Right lobe of liver (tissue), 6 donors: ENCODE measurements at regions not wholly inside any gene's neighbourhood (a gene's known extent, or its start where the extent isn't known, plus 50 kb on each side); places are given as distances from the start of the nearest gene placed in this dataset.

ENCODE experiments used
- ATAC-seq, 4 donors: fragments of 200-7000 bp; cut with Tn5 transposase; one replicate each; pipeline ENCODE4 v1.9.1; 2020; ENCODE audit warnings: mild to moderate bottlenecking in 4 of 4, moderate library complexity in 4 of 4
- DNase-seq, 3 donors: peaks; one replicate each; pipeline ENCODE4 v3.0.0-alpha.2; 2020
- H3K27ac ChIP-seq, 3 donors: fragments of 200-600 bp; one replicate each; pipeline ENCODE4 v1.8.0; 2022
- H3K27me3 ChIP-seq, 2 donors: fragments of 200-600 bp; one replicate each; pipeline ENCODE4 v1.8.0; 2022
- H3K36me3 ChIP-seq, 4 donors: fragments of 200-600 bp; sonication (generic) in 1 of 4; one replicate each; pipeline versions ENCODE4 v1.5.1 to v1.8.0; 2017 to 2022; ENCODE audit warnings: control low read depth in 1 of 4
- H3K4me1 ChIP-seq, 4 donors: fragments of 200-600 bp; sonication (generic) in 1 of 4; one replicate each; pipeline versions ENCODE4 v1.5.1 to v1.8.0; 2017 to 2022; ENCODE audit warnings: control low read depth in 1 of 4
- H3K4me3 ChIP-seq, 3 donors: fragments of 200-600 bp; one replicate each; pipeline ENCODE4 v1.8.0; 2022
- H3K9me3 ChIP-seq, 4 donors: fragments of 200-600 bp; sonication (generic) in 1 of 4; one replicate each; pipeline versions ENCODE4 v1.5.1 to v1.8.0; 2017 to 2022; ENCODE audit warnings: control low read depth in 1 of 4
- POLR2A ChIP-seq: fragments of 450-650 bp; IDR thresholded peaks from one replicate; pipeline ENCODE4 v1.6.1; 2017; ENCODE audit warnings: antibody characterized with exemption, mild to moderate bottlenecking
- WGBS: methylation state at CpG from one replicate; pipeline ENCODE4 v1.1.6; 2018; ENCODE audit warnings: low coverage, low lambda C conversion rate; ENCODE audit not compliant: insufficient coverage; ENCODE audit errors: missing lambda C conversion rate; 5-methylcytosine and 5-hydroxymethylcytosine counted together
- intact Hi-C, 2 donors: fragments of 100-400 bp; cut with DNase I; formaldehyde crosslinking; loops; one replicate each; pipeline versions ENCODE4 v1.11.2 to v1.14.1; 2022
- TF ChIP-seq, protein P1 (sequence below), 4 donors: fragments of 200-600 bp in 3 of 4; fragments of 450-650 bp in 1 of 4; IDR thresholded peaks; one replicate each; pipeline versions ENCODE4 v1.5.1 to v1.8.0; 2016 to 2022; ENCODE audit warnings: antibody characterized with exemption in 4 of 4, mild to moderate bottlenecking in 2 of 4
- donor health status: DM: no; HTN: yes; CAD: no.
- donor health status: DM: no; HTN: no; CAD: no.
- donor health status: DM: no; HTN: no; CAD: no.
- donor health status: DM: no; HTN: yes; CAD: no.
- donor health status: DM: no; HTN: yes; CAD: no.

DNA sequence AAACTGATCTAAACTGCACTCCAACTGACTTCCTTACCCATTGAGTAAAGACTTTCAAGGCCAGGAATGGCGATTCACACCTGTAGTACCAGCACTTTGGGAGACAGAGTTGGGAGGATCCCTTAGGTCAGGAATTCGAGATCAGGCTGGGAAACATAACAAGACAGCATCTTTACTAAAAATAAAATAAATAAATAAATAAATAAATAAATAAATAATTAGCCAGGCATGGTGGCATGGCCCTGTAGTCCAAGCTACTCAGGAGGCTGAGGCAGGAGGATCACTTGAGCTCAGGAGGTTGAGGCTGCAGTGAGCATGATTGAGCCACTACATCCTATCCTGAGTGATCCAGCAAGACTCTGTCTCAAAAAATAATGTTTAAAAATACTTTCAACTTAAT is 148.4 kb downstream of the CEMIP2 start:
- TF ChIP-seq, protein P1, sequence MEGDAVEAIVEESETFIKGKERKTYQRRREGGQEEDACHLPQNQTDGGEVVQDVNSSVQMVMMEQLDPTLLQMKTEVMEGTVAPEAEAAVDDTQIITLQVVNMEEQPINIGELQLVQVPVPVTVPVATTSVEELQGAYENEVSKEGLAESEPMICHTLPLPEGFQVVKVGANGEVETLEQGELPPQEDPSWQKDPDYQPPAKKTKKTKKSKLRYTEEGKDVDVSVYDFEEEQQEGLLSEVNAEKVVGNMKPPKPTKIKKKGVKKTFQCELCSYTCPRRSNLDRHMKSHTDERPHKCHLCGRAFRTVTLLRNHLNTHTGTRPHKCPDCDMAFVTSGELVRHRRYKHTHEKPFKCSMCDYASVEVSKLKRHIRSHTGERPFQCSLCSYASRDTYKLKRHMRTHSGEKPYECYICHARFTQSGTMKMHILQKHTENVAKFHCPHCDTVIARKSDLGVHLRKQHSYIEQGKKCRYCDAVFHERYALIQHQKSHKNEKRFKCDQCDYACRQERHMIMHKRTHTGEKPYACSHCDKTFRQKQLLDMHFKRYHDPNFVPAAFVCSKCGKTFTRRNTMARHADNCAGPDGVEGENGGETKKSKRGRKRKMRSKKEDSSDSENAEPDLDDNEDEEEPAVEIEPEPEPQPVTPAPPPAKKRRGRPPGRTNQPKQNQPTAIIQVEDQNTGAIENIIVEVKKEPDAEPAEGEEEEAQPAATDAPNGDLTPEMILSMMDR (IDR thresholded peaks at IDR 0.05) = no peak
- no peaks in the 10 kb centered on the region for H3K4me1 ChIP-seq
- H3K27ac ChIP-seq = no peak overlapping the region
- intact Hi-C loops = loop anchor here in 1 of 2 donors (10.0 kb wide), 1 partner anchor 145 kb away; the partner anchor contains the start of gene CEMIP2
- H3K27me3 ChIP-seq = no peaks in the 10 kb centered on the region
- no peaks in the 10 kb centered on the region for H3K36me3 ChIP-seq
- DNase-seq (no peak), ATAC-seq (no peak)
- no peaks in the 10 kb centered on the region for H3K9me3 ChIP-seq
- no peak overlapping the region for H3K4me3 ChIP-seq
- whole genome bisulfite sequencing = 70% methylated on average over 2 of the region's 2 CpGs

DNA sequence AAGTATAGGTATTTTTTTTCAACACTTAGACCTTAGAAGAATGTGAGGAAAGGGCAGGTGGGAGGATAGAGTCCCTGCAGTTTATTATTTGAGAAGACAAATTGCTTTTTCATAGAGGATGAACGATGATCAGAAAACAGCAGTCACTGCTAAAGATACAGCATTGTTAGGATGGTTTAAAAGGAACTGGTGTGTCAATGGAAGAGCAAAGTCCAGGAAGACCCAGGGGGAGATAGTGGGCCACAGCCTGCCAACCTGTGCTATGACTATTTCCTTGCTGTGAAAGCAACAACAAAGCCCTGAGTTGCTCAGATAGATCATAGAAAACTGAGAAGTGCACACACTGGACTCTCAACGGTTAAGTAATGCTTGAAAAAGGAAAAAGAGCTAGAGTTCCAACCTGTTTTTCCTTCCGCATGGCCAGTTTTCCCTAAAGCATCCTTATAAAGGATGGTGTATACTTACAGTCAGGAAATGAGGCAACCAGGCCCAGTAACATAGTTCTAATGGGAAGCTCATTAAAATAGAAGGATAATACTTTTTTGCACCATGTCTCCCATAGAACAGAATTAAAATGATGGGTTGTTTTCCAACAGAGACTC is 153.8 kb downstream of the CEMIP2 start:
- no peaks in the 10 kb centered on the region for H3K4me1 ChIP-seq
- intact Hi-C loops = loop anchor here in 1 of 2 donors (10.0 kb wide), 1 partner anchor 150 kb away; the partner anchor contains the start of gene CEMIP2
- no peak overlapping the region for H3K27ac ChIP-seq
- no peaks in the 10 kb centered on the region for H3K36me3 ChIP-seq
- H3K4me3 ChIP-seq = no peak overlapping the region
- ATAC-seq (no peak), DNase-seq (no peak)
- no peaks in the 10 kb centered on the region for H3K27me3 ChIP-seq
- WGBS = 76% methylated on average over 3 of the region's 3 CpGs
- TF ChIP-seq, protein P1 (IDR thresholded peaks at IDR 0.05) = no peak
- TF ChIP-seq POLR2A = no peak
- H3K9me3 ChIP-seq = no peaks in the 10 kb centered on the region

DNA sequence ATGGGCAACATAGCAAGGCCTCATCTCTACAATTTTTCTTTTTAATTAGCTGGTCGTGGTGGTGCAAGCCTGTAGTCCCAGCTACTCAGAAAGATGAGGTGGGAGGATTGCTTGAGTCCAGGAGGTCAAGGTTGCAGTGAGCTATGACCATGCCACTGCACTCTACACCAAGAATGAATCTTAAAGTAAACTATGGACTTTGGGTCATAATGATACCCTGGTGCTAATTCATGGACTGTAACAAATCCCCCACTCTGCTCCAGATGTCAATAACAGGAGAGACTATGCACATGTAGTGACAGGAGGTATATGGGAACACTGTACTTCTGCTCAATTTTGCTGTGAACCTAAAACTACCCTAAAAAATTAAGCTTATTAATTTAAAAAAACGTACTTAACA is 155.4 kb downstream of the CEMIP2 start:
- Histone ChIP-seq H3K9me3 (no peaks in the 10 kb centered on the region), H3K27ac (no peak overlapping the region), H3K36me3 (no peaks in the 10 kb centered on the region), H3K4me1 (no peaks in the 10 kb centered on the region), H3K27me3 (no peaks in the 10 kb centered on the region), H3K4me3 (no peak overlapping the region)
- 66% methylated on average over 2 of the region's 2 CpGs for WGBS
- DNase-seq (no peak), ATAC-seq (no peak)
- intact Hi-C loops = loop anchor here in 1 of 2 donors (10.0 kb wide), 1 partner anchor 152 kb away; the partner anchor contains the start of gene CEMIP2
- no peak for TF ChIP-seq POLR2A
- TF ChIP-seq, protein P1 (IDR thresholded peaks at IDR 0.05) = no peak

DNA sequence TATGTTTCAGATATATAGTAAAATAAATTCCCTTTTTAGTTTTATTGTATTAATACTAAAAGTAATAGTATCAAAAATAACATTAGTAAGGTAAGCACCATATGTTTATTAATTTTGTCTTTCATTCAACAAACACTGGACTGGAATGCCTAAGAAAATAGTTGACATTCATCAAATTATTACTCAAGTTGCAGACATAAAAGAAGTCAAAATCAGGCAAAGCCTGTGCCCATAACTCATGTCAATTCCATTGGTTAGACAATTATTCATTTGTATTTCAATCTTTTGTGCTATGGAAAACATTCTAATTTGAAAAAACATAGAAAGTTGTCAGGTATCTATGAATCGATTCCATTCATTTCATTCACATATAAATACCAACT is 158.9 kb downstream of the CEMIP2 start:
- Histone ChIP-seq H3K4me3 (no peak overlapping the region), H3K4me1 (no peaks in the 10 kb centered on the region), H3K36me3 (no peaks in the 10 kb centered on the region), H3K9me3 (no peaks in the 10 kb centered on the region), H3K27ac (no peak overlapping the region), H3K27me3 (no peaks in the 10 kb centered on the region)
- ATAC-seq = no peak
- intact Hi-C loops = no loop called here
- 94% methylated on average over 1 of the region's 1 CpG for WGBS
- DNase-seq = no peak
- no peak for TF ChIP-seq POLR2A
- TF ChIP-seq, protein P1 (IDR thresholded peaks at IDR 0.05) = no peak
